HEK293 (cell line): ENCODE measurements at regions not wholly inside any gene's neighbourhood (a gene's known extent, or its start where the extent isn't known, plus 50 kb on each side); places are given as distances from the start of the nearest gene placed in this dataset.

Experiments used
- CTCF ChIA-PET: fragments of 350-600 bp; formaldehyde crosslinking; extraction: SDS; loops from one replicate; lab custom pipeline; 2021; ENCODE audit warnings: antibody characterized with exemption; lab: Yijun Ruan, JAX
- POLR2A ChIA-PET: fragments of 300-600 bp; formaldehyde crosslinking; extraction: SDS; loops from one replicate; lab custom pipeline; 2020; ENCODE audit warnings: antibody characterized with exemption, inconsistent platforms; lab: Yijun Ruan, JAX
- H3K27ac ChIP-seq: fragments of 200-500 bp; sonication (Bioruptor generic); 2 replicates; pipeline ENCODE4 v1.5.1; 2014; ENCODE audit warnings: low read depth, low read length, control low read depth, inconsistent platforms; ENCODE audit errors: extremely low read depth
- H3K36me3 ChIP-seq, 2 experiments: fragments of 200-500 bp in 1 of 2; sonication (Bioruptor generic) in 1 of 2; 1 replicate in 1 of 2; 2 replicates in 1 of 2; pipeline ENCODE4 v1.5.1; 2014 to 2017; ENCODE audit warnings: inconsistent platforms in 2 of 2, low read length in 2 of 2; ENCODE audit not compliant: control insufficient read depth in 2 of 2, insufficient read depth in 1 of 2
- H3K4me1 ChIP-seq: fragments of 200-500 bp; sonication (Bioruptor generic); 2 replicates; pipeline ENCODE4 v1.5.1; 2014; ENCODE audit warnings: mild to moderate bottlenecking, low read length, inconsistent platforms; ENCODE audit not compliant: control insufficient read depth, insufficient read depth
- H3K4me3 ChIP-seq: 2 replicates; pipeline ENCODE4 v1.5.1; 2011; ENCODE audit warnings: low read depth, mild to moderate bottlenecking, control low read depth, low read length, moderate library complexity
- H3K9me3 ChIP-seq: fragments of 200-500 bp; sonication (Bioruptor generic); 2 replicates; pipeline ENCODE4 v1.5.1; 2014; ENCODE audit warnings: low read depth, low read length, inconsistent platforms; ENCODE audit not compliant: control insufficient read depth, insufficient read depth
- ATF2 ChIP-seq: fragments of 450-650 bp; formaldehyde crosslinking; IDR thresholded peaks from 2 replicates; pipeline ENCODE4 v1.5.1; 2016; ENCODE audit warnings: missing biosample characterization, missing genetic modification characterization, low read depth
- GLI2 ChIP-seq: fragments of 450-650 bp; formaldehyde crosslinking; IDR thresholded peaks from 2 replicates; pipeline ENCODE4; 2017; ENCODE audit warnings: missing biosample characterization, missing genetic modification characterization, low read depth, borderline replicate concordance
- GLI4 ChIP-seq: fragments of 450-650 bp; formaldehyde crosslinking; IDR thresholded peaks from 2 replicates; pipeline ENCODE4 v1.5.1; 2016; ENCODE audit warnings: missing biosample characterization, missing genetic modification characterization
- GLIS1 ChIP-seq: fragments of 450-650 bp; formaldehyde crosslinking; IDR thresholded peaks from 2 replicates; pipeline ENCODE4 v1.5.1; 2016; ENCODE audit warnings: missing biosample characterization, missing genetic modification characterization
- HIC1 ChIP-seq: fragments of 450-650 bp; formaldehyde crosslinking; IDR thresholded peaks from 2 replicates; pipeline ENCODE4 v1.5.1; 2016; ENCODE audit warnings: missing biosample characterization, missing genetic modification characterization
- HOXA7 ChIP-seq: sonication (generic); formaldehyde crosslinking; IDR thresholded peaks from 2 replicates; pipeline ENCODE4 v1.8.1; 2022; ENCODE audit warnings: missing genetic modification reagents, borderline replicate concordance
- HOXC10 ChIP-seq: sonication (generic); formaldehyde crosslinking; IDR thresholded peaks from 2 replicates; pipeline ENCODE4 v1.8.1; 2023; ENCODE audit warnings: mild to moderate bottlenecking, missing genetic modification reagents
- KLF16 ChIP-seq: fragments of 450-650 bp; formaldehyde crosslinking; IDR thresholded peaks from 2 replicates; pipeline ENCODE4 v1.5.1; 2017; ENCODE audit warnings: missing biosample characterization, missing genetic modification characterization
- KLF9 ChIP-seq: fragments of 450-650 bp; formaldehyde crosslinking; IDR thresholded peaks from 2 replicates; pipeline ENCODE4 v1.5.1; 2016; ENCODE audit warnings: missing biosample characterization, missing genetic modification characterization, low read depth
- OVOL3 ChIP-seq: fragments of 450-650 bp; formaldehyde crosslinking; IDR thresholded peaks from 2 replicates; pipeline ENCODE4 v1.5.1; 2016; ENCODE audit warnings: missing biosample characterization, missing genetic modification characterization
- PRDM1 ChIP-seq: fragments of 450-650 bp; formaldehyde crosslinking; IDR thresholded peaks from 2 replicates; pipeline ENCODE4; 2016; ENCODE audit warnings: missing biosample characterization, missing genetic modification characterization
- PRDM4 ChIP-seq: fragments of 450-650 bp; formaldehyde crosslinking; IDR thresholded peaks from 2 replicates; pipeline ENCODE4 v1.5.1; 2017; ENCODE audit warnings: missing biosample characterization, missing genetic modification characterization
- SALL2 ChIP-seq: fragments of 450-650 bp; formaldehyde crosslinking; IDR thresholded peaks from 2 replicates; pipeline ENCODE4 v1.5.0; 2017; ENCODE audit warnings: missing biosample characterization, mild to moderate bottlenecking, missing genetic modification characterization, borderline replicate concordance
- ZBTB17 ChIP-seq: fragments of 450-650 bp; formaldehyde crosslinking; IDR thresholded peaks from 2 replicates; pipeline ENCODE4 v1.5.1; 2016; ENCODE audit warnings: missing biosample characterization, missing genetic modification characterization
- ZNF10 ChIP-seq: fragments of 450-650 bp; formaldehyde crosslinking; IDR thresholded peaks from 2 replicates; pipeline ENCODE4 v1.5.1; 2017; ENCODE audit warnings: missing biosample characterization, missing genetic modification characterization
- ZNF157 ChIP-seq: fragments of 450-650 bp; formaldehyde crosslinking; IDR thresholded peaks from 2 replicates; pipeline ENCODE4 v1.5.1; 2016; ENCODE audit warnings: missing biosample characterization, missing genetic modification characterization
- ZNF174 ChIP-seq: fragments of 450-650 bp; formaldehyde crosslinking; IDR thresholded peaks from 2 replicates; pipeline ENCODE4 v1.5.0; 2017; ENCODE audit warnings: missing biosample characterization, mild to moderate bottlenecking, missing genetic modification characterization
- ZNF248 ChIP-seq: fragments of 450-650 bp; formaldehyde crosslinking; IDR thresholded peaks from 2 replicates; pipeline ENCODE4 v1.5.1; 2017; ENCODE audit warnings: missing biosample characterization, missing genetic modification characterization
- ZNF280C ChIP-seq: fragments of 450-650 bp; formaldehyde crosslinking; IDR thresholded peaks from 2 replicates; pipeline ENCODE4 v1.5.1; 2016; ENCODE audit warnings: missing biosample characterization, missing genetic modification characterization
- ZNF473 ChIP-seq: fragments of 450-650 bp; formaldehyde crosslinking; IDR thresholded peaks from 2 replicates; pipeline ENCODE4 v1.5.1; 2017; ENCODE audit warnings: missing biosample characterization, missing genetic modification characterization
- ZNF544 ChIP-seq: fragments of 450-650 bp; formaldehyde crosslinking; IDR thresholded peaks from 2 replicates; pipeline ENCODE4 v1.5.0; 2017; ENCODE audit warnings: missing biosample characterization, missing genetic modification characterization
- ZNF549 ChIP-seq: fragments of 450-650 bp; IDR thresholded peaks from 2 replicates; pipeline ENCODE4 v1.5.1; 2018; ENCODE audit warnings: missing biosample characterization, missing genetic modification characterization, mild to moderate bottlenecking, inconsistent platforms, moderate library complexity
- ZNF571 ChIP-seq: fragments of 450-650 bp; formaldehyde crosslinking; IDR thresholded peaks from 2 replicates; pipeline ENCODE4 v1.5.0; 2017; ENCODE audit warnings: missing biosample characterization, missing genetic modification characterization
- ZNF585B ChIP-seq: fragments of 450-650 bp; formaldehyde crosslinking; IDR thresholded peaks from 2 replicates; pipeline ENCODE4 v1.5.1; 2016; ENCODE audit warnings: missing biosample characterization, missing genetic modification characterization
- ZNF600 ChIP-seq: fragments of 450-650 bp; formaldehyde crosslinking; IDR thresholded peaks from 2 replicates; pipeline ENCODE4 v1.5.1; 2016; ENCODE audit warnings: missing biosample characterization, missing genetic modification characterization
- ZNF623 ChIP-seq: fragments of 450-650 bp; formaldehyde crosslinking; IDR thresholded peaks from 2 replicates; pipeline ENCODE4 v1.5.1; 2016; ENCODE audit warnings: missing biosample characterization, missing genetic modification characterization
- ZNF785 ChIP-seq: fragments of 450-650 bp; formaldehyde crosslinking; IDR thresholded peaks from 2 replicates; pipeline ENCODE4 v1.5.1; 2016; ENCODE audit warnings: missing biosample characterization, missing genetic modification characterization
- ZNF830 ChIP-seq: fragments of 450-650 bp; IDR thresholded peaks from 2 replicates; pipeline ENCODE4 v1.5.0; 2018; ENCODE audit warnings: missing biosample characterization, missing genetic modification characterization, low read depth, mild to moderate bottlenecking, moderate library complexity
- ZNF837 ChIP-seq: fragments of 450-650 bp; formaldehyde crosslinking; IDR thresholded peaks from 2 replicates; pipeline ENCODE4 v1.5.1; 2016; ENCODE audit warnings: missing biosample characterization, missing genetic modification characterization
- ZSCAN23 ChIP-seq: fragments of 450-650 bp; formaldehyde crosslinking; IDR thresholded peaks from 2 replicates; pipeline ENCODE4 v1.5.1; 2016; ENCODE audit warnings: missing biosample characterization, missing genetic modification characterization

GRCh38 chr5:39700523-39700922 is 275.7 kb upstream of the DAB2 start:
- Histone ChIP-seq H3K9me3 (no peaks in the 10 kb centered on the region), H3K4me3 (no peak overlapping the region), H3K27ac (no peak overlapping the region), H3K4me1 (peaks cover 5% of the 10 kb centered on the region; the same call in 1 of the 2 replicates)
- ChIA-PET POLR2A (no interaction called here), CTCF (interaction anchor here (0.6 to 1.0 kb wide), 3 partner anchors 16 to 123 kb away, joined by 3 to 4 read pairs (median 3); no protein-coding TSS in a partner anchor)
- TF ChIP-seq ZNF571 (tag by site-specific recombination) (no peak), ZNF785 (tag by site-specific recombination) (no peak), ZBTB17 (tag by site-specific recombination) (no peak), ZNF174 (tag by site-specific recombination) (no peak), SALL2 (tag by site-specific recombination) (no peak), ATF2 (no peak), GLI4 (tag by site-specific recombination) (no peak), ZNF623 (tag by site-specific recombination) (no peak), ZNF248 (tag by site-specific recombination) (no peak), GLI2 (no peak), ZNF10 (tag by site-specific recombination) (no peak), HOXA7 (CRISPR knock-in tag) (no peak), OVOL3 (tag by site-specific recombination) (no peak), ZNF600 (tag by site-specific recombination) (no peak), KLF9 (tag by site-specific recombination) (no peak), HOXC10 (CRISPR knock-in tag) (no peak), PRDM4 (no peak), HIC1 (tag by site-specific recombination) (no peak)
- TF ChIP-seq, all 188 proteins: peak for 0
- no peaks in the 10 kb centered on the region for H3K36me3 ChIP-seq

- Histone ChIP-seq H3K4me1 (no peaks in the 10 kb centered on the region), H3K4me3 (no peak overlapping the region), H3K9me3 (no peaks in the 10 kb centered on the region), H3K27ac (no peak overlapping the region), H3K36me3 (no peaks in the 10 kb centered on the region)
- ChIA-PET CTCF (interaction anchor here (0.6 kb wide), 1 partner anchor 943 kb away, joined by 5 read pairs; no protein-coding TSS in a partner anchor), POLR2A (no interaction called here)
- no peak for TF ChIP-seq ZNF837 (tag by site-specific recombination)
- no peak for TF ChIP-seq ZNF585B (tag by site-specific recombination)
- TF ChIP-seq ZNF830: no peak
- TF ChIP-seq ZNF157 (tag by site-specific recombination): no peak
- TF ChIP-seq ZNF473 (tag by site-specific recombination): no peak
- TF ChIP-seq ZNF248 (tag by site-specific recombination): no peak
- no peak for TF ChIP-seq GLIS1
- TF ChIP-seq ZNF549 (tag by site-specific recombination): no peak
- TF ChIP-seq KLF16: no peak
- no peak for TF ChIP-seq ZNF544
- TF ChIP-seq PRDM1: no peak
- TF ChIP-seq ZNF280C (tag by site-specific recombination): no peak
- TF ChIP-seq ZSCAN23 (tag by site-specific recombination): no peak
These were observed 274.2 kb upstream of the DAB2 start for GRCh38 chr5:39698838-39699560.
